Natural killer cell (primary cell): ENCODE measurements at regions not wholly inside any gene's neighbourhood (a gene's known extent, or its start where the extent isn't known, plus 50 kb on each side); places are given as distances from the start of the nearest gene placed in this dataset.

ENCODE experiments used
- ATAC-seq, 3 donors: fragments of 150-1000 bp in 2 of 3; fragments of 200-7000 bp in 1 of 3; cut with Tn5 transposase; 1 replicate in 1 of 3; 2 replicates in 2 of 3; pipeline ENCODE4 v1.10.0; 2021; ENCODE audit warnings: mild to moderate bottlenecking in 2 of 3, moderate library complexity in 2 of 3
- DNase-seq, 2 donors: peaks; one replicate each; pipeline versions ENCODE4 v3.0.0 to v3.0.0-alpha.2; 2013 to 2021; ENCODE audit warnings: mixed read lengths in 1 of 2
- H3K27ac ChIP-seq: one replicate; pipeline ENCODE4 v1.5.1; 2013; ENCODE audit warnings: mild to moderate bottlenecking, low read length
- H3K27me3 ChIP-seq: one replicate; pipeline ENCODE4 v1.6.1; 2013; ENCODE audit warnings: low read length; ENCODE audit not compliant: control insufficient read depth, insufficient read depth
- H3K36me3 ChIP-seq: one replicate; pipeline ENCODE4 v1.6.1; 2013; ENCODE audit warnings: low read length; ENCODE audit not compliant: control insufficient read depth, insufficient read depth
- H3K4me1 ChIP-seq: one replicate; pipeline ENCODE4 v1.6.1; 2013; ENCODE audit warnings: low read length; ENCODE audit not compliant: control insufficient read depth, insufficient read depth
- H3K4me3 ChIP-seq: one replicate; pipeline ENCODE4 v1.5.1; 2013; ENCODE audit warnings: low read length
- H3K9me3 ChIP-seq: one replicate; pipeline ENCODE4 v1.6.1; 2013; ENCODE audit warnings: low read length; ENCODE audit not compliant: control insufficient read depth, insufficient read depth
- H3K27ac Mint-ChIP-seq, 2 donors: one replicate each; pipeline ENCODE4 v1.8.0; 2022; ENCODE audit warnings: mild to moderate bottlenecking in 2 of 2, mixed read lengths in 2 of 2, moderate library complexity in 1 of 2
- H3K27me3 Mint-ChIP-seq, 2 donors: one replicate each; pipeline ENCODE4 v1.8.0; 2022; ENCODE audit warnings: low read depth in 2 of 2, mixed read lengths in 2 of 2
- H3K36me3 Mint-ChIP-seq: one replicate; pipeline ENCODE4 v1.8.0; 2022; ENCODE audit warnings: mixed read lengths
- H3K4me1 Mint-ChIP-seq, 2 donors: one replicate each; pipeline ENCODE4 v1.8.0; 2022; ENCODE audit warnings: mixed read lengths in 2 of 2
- H3K4me3 Mint-ChIP-seq: one replicate; pipeline ENCODE4 v1.8.0; 2022; ENCODE audit warnings: mild to moderate bottlenecking, moderate library complexity, mixed read lengths
- H3K9me3 Mint-ChIP-seq, 2 donors: one replicate each; pipeline ENCODE4 v1.8.0; 2022; ENCODE audit warnings: mixed read lengths in 2 of 2
- CTCF ChIP-seq: fragments of 200-600 bp; IDR thresholded peaks from one replicate; pipeline ENCODE4 v1.8.0; 2022; ENCODE audit warnings: antibody characterized with exemption
- WGBS: methylation state at CpG from one replicate; pipeline ENCODE4 v1.1.7; 2013; ENCODE audit warnings: missing lambda C conversion rate; ENCODE audit not compliant: insufficient coverage; 5-methylcytosine and 5-hydroxymethylcytosine counted together
- intact Hi-C: fragments of 100-400 bp; cut with micrococcal nuclease; formaldehyde crosslinking; loops from one replicate; pipeline ENCODE4 v1.14.2; 2022

DNA sequence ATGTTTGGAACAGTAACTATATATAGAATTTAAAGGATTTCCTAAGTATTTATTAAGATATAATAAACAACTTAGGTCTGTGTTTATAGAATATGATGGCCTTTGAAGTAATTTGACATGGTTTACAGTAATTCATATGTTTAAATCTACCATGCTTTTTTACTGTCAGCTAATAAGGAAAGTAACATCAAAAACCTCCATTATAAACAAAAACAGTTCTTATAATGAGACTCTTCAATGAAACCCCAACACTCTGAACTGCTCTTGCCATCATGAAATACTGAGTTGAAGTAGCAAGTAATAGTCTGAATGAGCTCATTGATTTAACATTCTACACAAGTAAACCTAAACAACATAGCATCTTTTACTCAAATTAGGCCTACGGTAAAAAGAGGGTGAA lies 1236.5 kb downstream of the FSTL5 start:
- Histone ChIP-seq H3K27me3 (no peaks in the 10 kb centered on the region), H3K4me3 (no peak overlapping the region), H3K9me3 (peaks cover 3% of the 10 kb centered on the region), H3K4me1 (no peaks in the 10 kb centered on the region), H3K36me3 (no peaks in the 10 kb centered on the region), H3K27ac (no peak overlapping the region)
- TF ChIP-seq CTCF, result no peak
- Mint-ChIP-seq H3K9me3 (peaks cover 10 to 12% of the 10 kb centered on the region in 2 donors), H3K4me1 (no peaks in the 10 kb centered on the region), H3K27ac (no peak overlapping the region), H3K27me3 (no peaks in the 10 kb centered on the region), H3K4me3 (no peak overlapping the region), H3K36me3 (no peaks in the 10 kb centered on the region)
- WGBS, result no CpG with 5 or more reads among the region's 1 CpG
- intact Hi-C loops, result no loop called here
- DNase-seq (no peak), ATAC-seq (no peak)

DNA sequence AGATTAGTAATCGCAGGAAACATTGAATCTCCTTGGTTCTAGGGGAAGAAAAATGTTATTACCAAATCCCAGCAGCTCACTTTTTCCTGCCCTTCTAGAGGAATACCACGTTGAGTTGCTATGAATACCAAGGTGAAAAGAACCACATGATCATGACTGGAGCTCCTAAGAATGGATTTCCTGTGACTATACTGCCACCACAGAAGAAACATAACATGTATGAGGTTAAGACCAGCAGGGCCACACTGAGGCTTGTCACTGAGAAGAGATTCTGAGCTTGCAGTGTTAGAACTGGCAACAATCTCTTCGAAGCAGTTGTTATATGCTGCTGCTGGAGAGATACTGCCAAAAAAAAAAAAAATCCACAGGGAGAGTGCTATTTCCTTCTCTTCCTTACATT lies 1235.3 kb downstream of the FSTL5 start:
- ATAC-seq, result no peak
- Histone ChIP-seq H3K36me3 (no peaks in the 10 kb centered on the region), H3K4me1 (no peaks in the 10 kb centered on the region), H3K9me3 (peaks cover 3% of the 10 kb centered on the region), H3K27me3 (no peaks in the 10 kb centered on the region), H3K27ac (no peak overlapping the region), H3K4me3 (no peak overlapping the region)
- Mint-ChIP-seq H3K4me3 (no peak overlapping the region), H3K27ac (no peak overlapping the region), H3K4me1 (no peaks in the 10 kb centered on the region), H3K9me3 (peaks cover 10 to 12% of the 10 kb centered on the region in 2 donors), H3K36me3 (no peaks in the 10 kb centered on the region), H3K27me3 (no peaks in the 10 kb centered on the region)
- no peak for TF ChIP-seq CTCF
- no peak for DNase-seq
- intact Hi-C loops, result no loop called here
- WGBS, result 67% methylated on average over 3 of the region's 3 CpGs

DNA sequence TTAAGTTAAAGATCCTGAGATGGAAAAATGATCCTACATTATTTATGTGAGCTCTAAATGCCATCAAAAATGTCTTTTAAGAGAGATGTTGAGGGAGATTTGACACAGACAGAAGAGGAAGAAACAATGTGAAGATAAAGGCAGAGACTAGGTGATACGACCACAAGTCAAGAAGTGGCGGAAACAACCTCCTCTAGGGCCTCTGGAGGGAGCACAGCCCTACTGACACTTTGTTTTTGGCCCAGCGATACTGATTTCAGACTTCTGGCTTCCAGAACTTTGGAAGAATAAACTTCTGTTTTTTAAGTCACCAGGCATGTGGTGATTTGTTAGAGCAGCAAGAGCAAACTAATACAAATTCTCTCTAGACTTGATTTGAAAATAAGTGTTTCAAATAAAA lies 1216.1 kb downstream of the FSTL5 start:
- no peak for DNase-seq
- peaks cover 15 to 20% of the 10 kb centered on the region in 2 donors for H3K9me3 Mint-ChIP-seq
- no peaks in the 10 kb centered on the region for H3K4me1 Mint-ChIP-seq
- WGBS, result 70% methylated on average over 3 of the region's 3 CpGs
- no peaks in the 10 kb centered on the region for H3K36me3 Mint-ChIP-seq
- no peak overlapping the region for H3K4me3 ChIP-seq
- no peak for TF ChIP-seq CTCF
- no peaks in the 10 kb centered on the region for H3K36me3 ChIP-seq
- peaks cover 3% of the 10 kb centered on the region for H3K9me3 ChIP-seq
- no peak for ATAC-seq
- H3K4me3 Mint-ChIP-seq, result no peak overlapping the region
- intact Hi-C loops, result no loop called here
- no peaks in the 10 kb centered on the region for H3K4me1 ChIP-seq
- H3K27ac ChIP-seq, result no peak overlapping the region
- no peaks in the 10 kb centered on the region for H3K27me3 Mint-ChIP-seq
- no peak overlapping the region for H3K27ac Mint-ChIP-seq
- H3K27me3 ChIP-seq, result no peaks in the 10 kb centered on the region

GRCh38 chr4:160956875-160957274 lies 1206.9 kb downstream of the FSTL5 start:
- DNase-seq (no peak), ATAC-seq (no peak)
- no peak overlapping the region for H3K27ac Mint-ChIP-seq
- H3K9me3 ChIP-seq, result peaks cover 3% of the 10 kb centered on the region
- no peak for TF ChIP-seq CTCF
- H3K4me1 Mint-ChIP-seq, result no peaks in the 10 kb centered on the region
- no peaks in the 10 kb centered on the region for H3K27me3 Mint-ChIP-seq
- no peak overlapping the region for H3K4me3 Mint-ChIP-seq
- H3K36me3 ChIP-seq, result no peaks in the 10 kb centered on the region
- no peaks in the 10 kb centered on the region for H3K27me3 ChIP-seq
- H3K36me3 Mint-ChIP-seq, result no peaks in the 10 kb centered on the region
- no peak overlapping the region for H3K27ac ChIP-seq
- H3K4me3 ChIP-seq, result no peak overlapping the region
- H3K4me1 ChIP-seq, result no peaks in the 10 kb centered on the region
- intact Hi-C loops, result no loop called here
- peaks cover 12 to 20% of the 10 kb centered on the region in 2 donors for H3K9me3 Mint-ChIP-seq
